A549 (cell line): ENCODE measurements at regions not wholly inside any gene's neighbourhood (a gene's known extent, or its start where the extent isn't known, plus 50 kb on each side); places are given as distances from the start of the nearest gene placed in this dataset.
A peak's percentile ranks its signal among the peaks of the same experiment; 100 is the strongest.

Source experiments
- ATAC-seq, 2 experiments: fragments of 200-7000 bp in 1 of 2; fragments of >200 bp in 1 of 2; cut with Nextera tagmentation in 1 of 2; cut with Tn5 transposase in 1 of 2; 3 replicates each; pipeline versions ENCODE4 v1.8.0 to v1.9.1; 2018 to 2020; ENCODE audit warnings: mild to moderate bottlenecking in 1 of 2, moderate library complexity in 1 of 2
- CTCF ChIA-PET: fragments of 300-600 bp; sonication (Branson Sonifier 250); formaldehyde crosslinking; extraction: SDS; loops from one replicate; lab custom pipeline; 2021; ENCODE audit warnings: antibody characterized with exemption, inconsistent platforms; lab: Yijun Ruan, JAX
- POLR2A ChIA-PET: fragments of 350-600 bp; formaldehyde crosslinking; extraction: SDS; loops from one replicate; lab custom pipeline; 2021; ENCODE audit warnings: antibody characterized with exemption, inconsistent platforms; lab: Yijun Ruan, JAX
- DNase-seq, 2 experiments: peaks; one replicate each; pipeline versions ENCODE4 v3.0.0 to v3.0.0-alpha.2; 2011 to 2016; ENCODE audit warnings: low read depth in 1 of 2, low spot score in 1 of 2
- FAIRE-seq: peaks from 2 replicates; lab custom pipeline; 2011; peaks lifted over from hg19 to GRCh38; lab: Jason Lieb, UNC
- H3K27ac ChIP-seq, 2 experiments: fragments of >200 bp; sonication (Bioruptor Twin); formaldehyde crosslinking; 3 replicates each; pipeline ENCODE4 v1.5.1; 2016 to 2017
- H3K4me1 ChIP-seq: fragments of >200 bp; sonication (Bioruptor Twin); formaldehyde crosslinking; 3 replicates; pipeline ENCODE4 v1.6.1; 2016
- H3K4me2 ChIP-seq: fragments of >200 bp; sonication (Bioruptor Twin); formaldehyde crosslinking; 3 replicates; pipeline ENCODE4 v1.6.1; 2016
- H3K4me3 ChIP-seq: fragments of >200 bp; sonication (Bioruptor Twin); formaldehyde crosslinking; 3 replicates; pipeline ENCODE4 v1.5.1; 2016
- H3K9me3 ChIP-seq: fragments of >200 bp; sonication (Bioruptor Twin); formaldehyde crosslinking; 3 replicates; pipeline ENCODE4 v1.6.1; 2016
- ATOH8 ChIP-seq: fragments of 250-450 bp; sonication (Bioruptor Pico); IDR thresholded peaks from 2 replicates; pipeline ENCODE4 v1.5.0; 2020; ENCODE audit warnings: low read depth, mild to moderate bottlenecking, moderate library complexity
- BHLHE40 ChIP-seq: IDR thresholded peaks from 2 replicates; pipeline ENCODE4 v1.6.1; 2012; ENCODE audit warnings: low read depth, low read length, inconsistent platforms
- CEBPB ChIP-seq, 2 experiments: fragments of >200 bp in 1 of 2; sonication (Bioruptor Twin) in 1 of 2; formaldehyde crosslinking in 1 of 2; IDR thresholded peaks; 2 replicates each; pipeline ENCODE4 v1.6.1; 2012 to 2016
- CHD2 ChIP-seq: fragments of 150-350 bp; IDR thresholded peaks from 2 replicates; pipeline ENCODE4 v1.6.1; 2014; ENCODE audit warnings: low read length; ENCODE audit not compliant: partially characterized antibody
- EHF ChIP-seq: fragments of 250-450 bp; sonication (Bioruptor Pico); IDR thresholded peaks from 2 replicates; pipeline ENCODE4 v1.5.0; 2020; ENCODE audit warnings: mild to moderate bottlenecking
- EHMT2 ChIP-seq: fragments of 200-600 bp; sonication (generic); IDR thresholded peaks from 2 replicates; pipeline ENCODE4 v1.6.1; 2016; ENCODE audit warnings: antibody characterized with exemption, low read depth, mild to moderate bottlenecking, moderate library complexity
- ELK1 ChIP-seq: fragments of 150-350 bp; IDR thresholded peaks from 2 replicates; pipeline ENCODE4 v1.6.1; 2014; ENCODE audit warnings: low read depth, mild to moderate bottlenecking, low read length
- FOSB ChIP-seq: fragments of 250-450 bp; sonication (Bioruptor Pico); IDR thresholded peaks from 2 replicates; pipeline ENCODE4 v1.5.0; 2020; ENCODE audit warnings: mild to moderate bottlenecking, moderate library complexity
- FOSL2 ChIP-seq, 2 experiments: fragments of 450-650 bp in 1 of 2; fragments of >200 bp in 1 of 2; sonication (Bioruptor Twin) in 1 of 2; formaldehyde crosslinking; IDR thresholded peaks; 2 replicates each; pipeline versions ENCODE4 v1.5.0 to v1.6.1; 2016 to 2020; ENCODE audit warnings: mild to moderate bottlenecking in 1 of 2, moderate library complexity in 1 of 2
- GATA3 ChIP-seq: IDR thresholded peaks from 2 replicates; pipeline ENCODE4 v1.6.1; 2012; ENCODE audit warnings: borderline replicate concordance
- HDAC2 ChIP-seq: fragments of 200-600 bp; sonication (generic); IDR thresholded peaks from 2 replicates; pipeline ENCODE4 v1.6.1; 2016
- HEYL ChIP-seq: fragments of 250-450 bp; sonication (Bioruptor Pico); IDR thresholded peaks from 2 replicates; pipeline ENCODE4 v1.8.0; 2021; ENCODE audit warnings: mild to moderate bottlenecking, moderate library complexity
- HOXB13 ChIP-seq: fragments of 250-450 bp; sonication (Bioruptor Pico); IDR thresholded peaks from 2 replicates; pipeline ENCODE4 v1.5.0; 2020; ENCODE audit warnings: low read depth, mild to moderate bottlenecking, moderate library complexity
- NPAS2 ChIP-seq: fragments of 250-450 bp; sonication (Bioruptor Pico); IDR thresholded peaks from 2 replicates; pipeline ENCODE4 v1.8.0; 2022; ENCODE audit warnings: mild to moderate bottlenecking, moderate library complexity, borderline replicate concordance
- NR3C1 ChIP-seq: fragments of >200 bp; sonication (Bioruptor Twin); formaldehyde crosslinking; IDR thresholded peaks from 3 replicates; pipeline ENCODE4 v1.6.1; 2017
- PHF8 ChIP-seq: fragments of 200-600 bp; sonication (generic); IDR thresholded peaks from 2 replicates; pipeline ENCODE4 v1.6.1; 2016; ENCODE audit warnings: low read depth, mild to moderate bottlenecking, antibody characterized with exemption, moderate library complexity, borderline replicate concordance
- POLR2AphosphoS2 ChIP-seq: conservative IDR thresholded peaks from 2 replicates; pipeline ENCODE4 v1.6.1; 2012; ENCODE audit warnings: low read length, improper control_type of control experiment, inconsistent platforms
- RARB ChIP-seq: fragments of 250-450 bp; sonication (Bioruptor Pico); IDR thresholded peaks from 2 replicates; pipeline ENCODE4 v1.8.0; 2021; ENCODE audit warnings: mild to moderate bottlenecking, moderate library complexity
- SREBF2 ChIP-seq: fragments of 450-650 bp; IDR thresholded peaks from 2 replicates; pipeline ENCODE4 v1.6.1; 2014; ENCODE audit warnings: mild to moderate bottlenecking, moderate library complexity
- TFCP2L1 ChIP-seq: fragments of 250-450 bp; sonication (Bioruptor Pico); IDR thresholded peaks from 2 replicates; pipeline ENCODE4 v1.5.0; 2021; ENCODE audit warnings: mild to moderate bottlenecking
- TP53 ChIP-seq: fragments of 250-450 bp; sonication (Bioruptor Pico); IDR thresholded peaks from 2 replicates; pipeline ENCODE4 v1.5.0; 2021; ENCODE audit warnings: mild to moderate bottlenecking, moderate library complexity
- ZC3H11A ChIP-seq: fragments of 450-650 bp; IDR thresholded peaks from 2 replicates; pipeline ENCODE4 v1.6.1; 2014; ENCODE audit warnings: antibody characterized with exemption, mild to moderate bottlenecking
- WGBS: methylation state at CpG from one replicate; pipeline ENCODE4 v1.1.6; 2017; ENCODE audit errors: missing lambda C conversion rate; 5-methylcytosine and 5-hydroxymethylcytosine counted together
- TF ChIP-seq, protein P1 (sequence below): IDR thresholded peaks from 2 replicates; pipeline ENCODE4 v1.6.1; 2012

- TF ChIP-seq RARB (no peak), SREBF2 (no peak), TFCP2L1 (CRISPR knock-in tag) (no peak), EHMT2 (0 out of 2 replicates have a peak, but pooled peaks have one; percentile 66), ZC3H11A (no peak), GATA3 (peak; percentile 82; the same call in 1 of the 2 replicates), NR3C1 (no peak), HOXB13 (CRISPR knock-in tag) (no peak), CEBPB (IDR thresholded peaks at IDR 0.05) (peak in 1 of 2 experiments; percentile 71; a peak in 1 of 4 replicates), FOSL2 (IDR thresholded peaks at IDR 0.05) (peak; percentile 76), FOSL2 (CRISPR knock-in tag; IDR thresholded peaks at IDR 0.05) (peak; percentile 89)
- TF ChIP-seq, protein P1, sequence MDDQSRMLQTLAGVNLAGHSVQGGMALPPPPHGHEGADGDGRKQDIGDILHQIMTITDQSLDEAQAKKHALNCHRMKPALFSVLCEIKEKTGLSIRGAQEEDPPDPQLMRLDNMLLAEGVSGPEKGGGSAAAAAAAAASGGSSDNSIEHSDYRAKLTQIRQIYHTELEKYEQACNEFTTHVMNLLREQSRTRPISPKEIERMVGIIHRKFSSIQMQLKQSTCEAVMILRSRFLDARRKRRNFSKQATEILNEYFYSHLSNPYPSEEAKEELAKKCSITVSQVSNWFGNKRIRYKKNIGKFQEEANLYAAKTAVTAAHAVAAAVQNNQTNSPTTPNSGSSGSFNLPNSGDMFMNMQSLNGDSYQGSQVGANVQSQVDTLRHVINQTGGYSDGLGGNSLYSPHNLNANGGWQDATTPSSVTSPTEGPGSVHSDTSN, result no peak
These were observed 60.9 kb upstream of the DCBLD2 start (continued) for GRCh38 chr3:98962189-98962930.

- H3K4me2 ChIP-seq, result peak overlapping the region; percentile 71
- POLR2A ChIA-PET, result interaction anchor here (2.6 kb wide), 1 partner anchor 59 kb away, joined by 25 read pairs; the partner anchor contains the start of gene DCBLD2
These were observed 60.0 kb upstream of the DCBLD2 start for GRCh38 chr3:98961161-98962155.

More at GRCh38 chr3:98961161-98962155, 60.0 kb upstream of the DCBLD2 start:
- CTCF ChIA-PET, result interaction anchor here (1.0 to 1.7 kb wide), 6 partner anchors 16 to 359 kb away, joined by 3 to 7 read pairs (median 3); partner anchors contain the start of gene DCBLD2
- TF ChIP-seq HDAC2, result no peak
- no peak for TF ChIP-seq NR3C1
- no peak for TF ChIP-seq TP53 (CRISPR knock-in tag)
- no peak for TF ChIP-seq EHF
- no peak for TF ChIP-seq ELK1
- no peak for TF ChIP-seq FOSL2 (IDR thresholded peaks at IDR 0.05)
- no peak for TF ChIP-seq FOSL2 (CRISPR knock-in tag; IDR thresholded peaks at IDR 0.05)
- 0 out of 4 replicates have a peak, but pooled peaks of 1 of the 2 experiments have one; percentile 12 for TF ChIP-seq CEBPB (IDR thresholded peaks at IDR 0.05)
- TF ChIP-seq NPAS2 (CRISPR knock-in tag), result no peak
- TF ChIP-seq FOSB (CRISPR knock-in tag), result 0 out of 2 replicates have a peak, but pooled peaks have one; percentile 4
- TF ChIP-seq CHD2, result no peak
- TF ChIP-seq BHLHE40, result no peak
- TF ChIP-seq HEYL (CRISPR knock-in tag), result no peak
- no peak for TF ChIP-seq ATOH8 (CRISPR knock-in tag)
- TF ChIP-seq, protein P1, result no peak
- no peak for TF ChIP-seq POLR2AphosphoS2
- no peak for TF ChIP-seq PHF8
- TF ChIP-seq HOXB13 (CRISPR knock-in tag), result no peak
- TF ChIP-seq, all 56 proteins: peak for 2
- Histone ChIP-seq H3K4me1 (peaks cover 66% of the 10 kb centered on the region), H3K4me3 (no peak overlapping the region), H3K9me3 (no peaks in the 10 kb centered on the region), H3K27ac (peak overlapping the region; percentile 96 to 97)
- DNase-seq, result no peak
- 33% methylated on average over 2 of the region's 2 CpGs for WGBS
- ATAC-seq, result no peak
- FAIRE-seq, result peak; percentile 91
